RWPE1 (cell line): ENCODE measurements at regions not wholly inside any gene's neighbourhood (a gene's known extent, or its start where the extent isn't known, plus 50 kb on each side); places are given as distances from the start of the nearest gene placed in this dataset.

Source experiments
- CTCF ChIA-PET: fragments of 350-600 bp; sonication (Branson Sonifier 250); formaldehyde crosslinking; extraction: SDS; loops from one replicate; lab custom pipeline; 2021; lab: Yijun Ruan, JAX
- POLR2A ChIA-PET: fragments of 400-600 bp; formaldehyde crosslinking; extraction: SDS; loops from one replicate; lab custom pipeline; 2020; ENCODE audit warnings: antibody characterized with exemption; ENCODE audit not compliant: low non-redundant PET; lab: Yijun Ruan, JAX
- DNase-seq: peaks from one replicate; pipeline ENCODE4 v3.0.0; 2012; ENCODE audit warnings: low spot score
- H3K27ac ChIP-seq: fragments of 450-650 bp; 2 replicates; pipeline ENCODE4 v1.5.1; 2017
- TF ChIP-seq, protein P1 (sequence below): fragments of 450-650 bp; conservative IDR thresholded peaks from 2 replicates; pipeline ENCODE4 v1.5.1; 2017; ENCODE audit warnings: low read depth, mild to moderate bottlenecking

DNA sequence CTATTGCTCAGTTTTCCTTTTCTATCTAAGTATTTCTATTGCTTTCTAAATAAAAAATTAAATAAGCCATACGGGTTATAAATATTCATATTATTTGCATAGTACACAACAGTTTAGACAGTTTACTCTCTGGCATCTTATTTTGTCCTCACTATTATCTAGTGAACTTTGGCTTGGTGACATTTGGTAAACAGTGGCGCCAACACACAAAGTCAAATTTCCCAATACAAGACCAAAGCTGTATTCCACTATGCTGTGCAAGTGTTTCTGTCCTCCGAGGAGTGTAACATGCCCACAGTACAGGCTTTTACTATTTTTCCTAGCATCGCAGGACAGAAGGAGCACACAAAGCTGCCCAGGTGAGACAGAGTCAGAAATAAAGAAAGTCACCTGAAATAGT lies 61.7 kb upstream of the TP63 start:
- CTCF ChIA-PET: no interaction called here
- no peak for DNase-seq
- H3K27ac ChIP-seq: no peak overlapping the region
- TF ChIP-seq, protein P1, sequence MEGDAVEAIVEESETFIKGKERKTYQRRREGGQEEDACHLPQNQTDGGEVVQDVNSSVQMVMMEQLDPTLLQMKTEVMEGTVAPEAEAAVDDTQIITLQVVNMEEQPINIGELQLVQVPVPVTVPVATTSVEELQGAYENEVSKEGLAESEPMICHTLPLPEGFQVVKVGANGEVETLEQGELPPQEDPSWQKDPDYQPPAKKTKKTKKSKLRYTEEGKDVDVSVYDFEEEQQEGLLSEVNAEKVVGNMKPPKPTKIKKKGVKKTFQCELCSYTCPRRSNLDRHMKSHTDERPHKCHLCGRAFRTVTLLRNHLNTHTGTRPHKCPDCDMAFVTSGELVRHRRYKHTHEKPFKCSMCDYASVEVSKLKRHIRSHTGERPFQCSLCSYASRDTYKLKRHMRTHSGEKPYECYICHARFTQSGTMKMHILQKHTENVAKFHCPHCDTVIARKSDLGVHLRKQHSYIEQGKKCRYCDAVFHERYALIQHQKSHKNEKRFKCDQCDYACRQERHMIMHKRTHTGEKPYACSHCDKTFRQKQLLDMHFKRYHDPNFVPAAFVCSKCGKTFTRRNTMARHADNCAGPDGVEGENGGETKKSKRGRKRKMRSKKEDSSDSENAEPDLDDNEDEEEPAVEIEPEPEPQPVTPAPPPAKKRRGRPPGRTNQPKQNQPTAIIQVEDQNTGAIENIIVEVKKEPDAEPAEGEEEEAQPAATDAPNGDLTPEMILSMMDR: no peak
- POLR2A ChIA-PET: no interaction called here

DNA sequence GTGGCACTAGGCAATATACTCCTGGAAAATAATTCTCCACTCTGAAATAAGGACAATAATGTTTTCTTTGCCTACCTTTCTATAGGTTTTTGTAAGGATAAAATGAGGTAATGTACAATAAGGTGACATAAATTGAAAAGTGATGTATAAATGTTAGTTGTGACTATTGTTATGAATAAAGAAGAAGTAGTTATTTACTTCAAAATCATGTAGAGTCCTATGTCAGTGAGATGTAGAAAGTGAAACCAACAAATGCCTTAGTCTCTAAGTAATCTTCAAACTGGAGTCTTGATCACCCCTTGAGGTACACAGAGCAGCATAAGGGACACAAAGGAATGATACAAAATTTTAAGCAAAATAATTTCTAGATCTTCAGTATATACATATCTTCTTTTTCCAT lies 60.3 kb upstream of the TP63 start:
- ChIA-PET CTCF (no interaction called here), POLR2A (no interaction called here)
- TF ChIP-seq, protein P1: no peak
- no peak overlapping the region for H3K27ac ChIP-seq
- no peak for DNase-seq

DNA sequence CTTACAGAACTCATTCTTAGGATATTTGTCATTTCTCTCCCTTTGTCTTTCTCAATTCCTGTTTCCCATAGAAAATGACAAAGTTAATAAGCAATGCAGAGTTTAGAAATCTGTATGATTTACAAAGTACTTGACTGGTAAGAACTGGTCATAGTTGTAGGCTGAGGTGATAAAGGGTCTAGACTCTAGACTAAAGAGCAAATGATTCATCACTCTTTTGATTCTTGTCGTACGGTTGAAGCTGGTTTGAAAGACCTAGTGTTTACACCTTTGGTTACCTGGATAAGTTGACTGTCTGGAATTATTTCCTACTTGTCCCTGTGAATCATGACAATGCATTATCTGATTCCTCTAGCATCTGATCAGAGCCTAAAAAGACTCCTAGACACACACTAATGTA lies 58.9 kb upstream of the TP63 start:
- peak; percentile 32 for DNase-seq
- no peak overlapping the region for H3K27ac ChIP-seq
- ChIA-PET CTCF (interaction anchor here (0.5 kb wide), 1 partner anchor 395 kb away, joined by 3 read pairs; no protein-coding TSS in a partner anchor), POLR2A (no interaction called here)
- TF ChIP-seq, protein P1: no peak

DNA sequence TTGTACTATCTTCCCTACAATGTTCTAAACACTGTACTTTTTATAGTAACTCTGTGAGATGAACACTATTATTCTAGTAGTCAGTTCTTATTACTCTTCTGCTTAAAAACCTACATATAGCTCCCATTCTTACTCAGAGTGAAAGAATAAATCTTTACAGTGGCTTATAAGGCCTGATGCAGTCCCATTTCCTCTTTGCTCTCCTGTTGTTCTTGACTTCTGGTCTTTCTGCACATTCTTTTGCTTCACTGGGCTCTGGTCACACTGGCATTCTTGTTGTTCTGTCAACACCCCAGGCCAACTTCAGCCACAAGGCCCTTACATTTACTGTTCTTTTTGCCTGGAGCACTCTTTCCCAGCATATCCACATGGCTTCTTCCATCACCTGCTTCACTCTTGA lies 58.2 kb upstream of the TP63 start:
- no peak for DNase-seq
- TF ChIP-seq, protein P1: no peak
- POLR2A ChIA-PET: no interaction called here
- no peak overlapping the region for H3K27ac ChIP-seq
- CTCF ChIA-PET: interaction anchor here (0.5 kb wide), 1 partner anchor 394 kb away, joined by 3 read pairs; no protein-coding TSS in a partner anchor

DNA sequence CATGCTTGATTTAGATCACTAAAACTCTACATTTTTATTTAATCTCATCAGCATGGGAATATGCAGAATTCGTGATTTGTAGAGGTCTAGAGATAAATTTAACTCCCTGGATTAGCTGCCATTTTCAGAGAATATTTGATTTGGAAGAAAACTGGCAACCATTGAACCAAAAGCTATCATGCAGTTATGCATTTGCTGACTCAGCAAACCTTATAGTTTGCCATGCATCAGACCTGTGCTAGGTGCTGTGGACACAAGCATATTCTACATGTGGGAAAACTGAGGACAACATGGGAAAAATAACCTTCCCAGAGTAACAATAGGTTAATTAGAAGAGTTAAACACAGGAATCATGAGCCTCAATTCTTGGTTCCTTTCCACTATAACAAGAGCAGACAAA lies 54.7 kb upstream of the TP63 start:
- ChIA-PET POLR2A (no interaction called here), CTCF (interaction anchor here (0.5 kb wide), 1 partner anchor 127 kb away, joined by 4 read pairs; no protein-coding TSS in a partner anchor)
- TF ChIP-seq, protein P1: no peak
- no peak for DNase-seq
- H3K27ac ChIP-seq: no peak overlapping the region

- TF ChIP-seq, protein P1: no peak
- no peak overlapping the region for H3K27ac ChIP-seq
- no peak for DNase-seq
- POLR2A ChIA-PET: no interaction called here
- CTCF ChIA-PET: interaction anchor here (0.5 kb wide), 1 partner anchor 105 kb away, joined by 3 read pairs; no protein-coding TSS in a partner anchor
These were observed 53.9 kb upstream of the TP63 start for GRCh38 chr3:189577050-189577951.
